Endometrium (tissue), 2 donors: ENCODE measurements at regions not wholly inside any gene's neighbourhood (a gene's known extent, or its start where the extent isn't known, plus 50 kb on each side); places are given as distances from the start of the nearest gene placed in this dataset.
"Not testable (repeated sequence)": the region's sequence is repeated elsewhere in the genome, so short reads cannot be mapped to it uniquely, and the experiment has no call there.

Experiments
- FAIRE-seq: peaks from 2 replicates; lab custom pipeline; 2012; peaks lifted over from hg19 to GRCh38; lab: Jason Lieb, UNC
- donor health status: control.
- donor health status: control.

GRCh38 chr6:137804637-137805036 is 62.4 kb upstream of the TNFAIP3 start:
- FAIRE-seq, result no peak

GRCh38 chr6:137805622-137806021 is 61.4 kb upstream of the TNFAIP3 start:
- FAIRE-seq, result no peak

GRCh38 chr6:137806914-137807682 is 60.0 kb upstream of the TNFAIP3 start:
- FAIRE-seq, result no peak

GRCh38 chr6:137808191-137808590 is 58.9 kb upstream of the TNFAIP3 start:
- FAIRE-seq, result no peak

GRCh38 chr6:137808836-137809315 is 58.2 kb upstream of the TNFAIP3 start:
- FAIRE-seq, result no peak

GRCh38 chr6:137809895-137810553 is 57.0 kb upstream of the TNFAIP3 start:
- FAIRE-seq, result not testable (repeated sequence)

GRCh38 chr6:137810554-137811120 is 56.4 kb upstream of the TNFAIP3 start:
- FAIRE-seq, result no peak

- FAIRE-seq, result no peak
Observed at GRCh38 chr6:137811121-137811915, 55.7 kb upstream of the TNFAIP3 start.

GRCh38 chr6:137811916-137812553 is 55.0 kb upstream of the TNFAIP3 start:
- FAIRE-seq, result no peak

- FAIRE-seq, result no peak
Observed at GRCh38 chr6:137813308-137813970, 53.6 kb upstream of the TNFAIP3 start.

GRCh38 chr6:137814030-137814429 is 53.0 kb upstream of the TNFAIP3 start:
- not testable (repeated sequence) for FAIRE-seq

GRCh38 chr6:137815692-137816091 is 51.4 kb upstream of the TNFAIP3 start:
- no peak for FAIRE-seq

- FAIRE-seq, result no peak
Observed at GRCh38 chr6:137816133-137816579, 50.9 kb upstream of the TNFAIP3 start.

- FAIRE-seq, result no peak
Observed at GRCh38 chr6:137816688-137817618, 50.1 kb upstream of the TNFAIP3 start.
